MM.1S (cell line): ENCODE measurements at regions not wholly inside any gene's neighbourhood (a gene's known extent, or its start where the extent isn't known, plus 50 kb on each side); places are given as distances from the start of the nearest gene placed in this dataset.

ENCODE experiments used
- DNase-seq: peaks from one replicate; pipeline ENCODE4 v3.0.0-alpha.2; 2015
- H2AFZ ChIP-seq: fragments of 300-600 bp; sonication (generic); 2 replicates; pipeline ENCODE4 v1.6.0; 2016; ENCODE audit warnings: antibody characterized with exemption, low read length
- H3F3A ChIP-seq: fragments of 300-600 bp; sonication (generic); 2 replicates; pipeline ENCODE4 v1.6.1; 2016; ENCODE audit warnings: mild to moderate bottlenecking, antibody characterized with exemption, low read length, moderate library complexity, mixed read lengths; ENCODE audit not compliant: insufficient read depth
- H3K27ac ChIP-seq: fragments of 300-600 bp; sonication (generic); 2 replicates; pipeline ENCODE4 v1.5.1; 2016; ENCODE audit warnings: mild to moderate bottlenecking, low read length
- H3K27me3 ChIP-seq: fragments of 300-600 bp; sonication (generic); replicated peaks from 2 replicates; pipeline ENCODE4 v1.6.0; 2016; ENCODE audit warnings: low read length; ENCODE audit not compliant: insufficient read depth
- H3K36me3 ChIP-seq: fragments of 300-600 bp; sonication (generic); replicated peaks from 2 replicates; pipeline ENCODE4 v1.6.1; 2016; ENCODE audit warnings: mild to moderate bottlenecking, low read length, mixed read lengths; ENCODE audit not compliant: insufficient read depth
- H3K4me1 ChIP-seq: fragments of 300-600 bp; sonication (generic); 2 replicates; pipeline ENCODE4 v1.6.1; 2016; ENCODE audit warnings: low read length, mixed read lengths
- H3K4me2 ChIP-seq: fragments of 300-600 bp; sonication (generic); 2 replicates; pipeline ENCODE4 v1.6.0; 2016; ENCODE audit warnings: low read depth, low read length
- H3K4me3 ChIP-seq: fragments of 300-600 bp; sonication (generic); 2 replicates; pipeline ENCODE4 v1.5.1; 2016; ENCODE audit warnings: low read length, mixed read lengths
- H3K79me2 ChIP-seq: fragments of 300-600 bp; sonication (generic); 2 replicates; pipeline ENCODE4 v1.6.1; 2016; ENCODE audit warnings: mixed run types, low read length, mixed read lengths
- H3K9ac ChIP-seq: fragments of 300-600 bp; sonication (generic); 2 replicates; pipeline ENCODE4 v1.6.1; 2016; ENCODE audit warnings: low read length, mixed read lengths
- H3K9me2 ChIP-seq: fragments of 300-600 bp; sonication (generic); replicated peaks from 2 replicates; pipeline ENCODE4 v1.6.1; 2016; ENCODE audit warnings: mild to moderate bottlenecking, low read length, mixed read lengths; ENCODE audit not compliant: insufficient read depth
- H3K9me3 ChIP-seq: fragments of 300-600 bp; sonication (generic); replicated peaks from 2 replicates; pipeline ENCODE4 v1.6.1; 2016; ENCODE audit warnings: mild to moderate bottlenecking, low read length, mixed read lengths; ENCODE audit not compliant: insufficient read depth
- H4K20me1 ChIP-seq: fragments of 300-600 bp; sonication (generic); 2 replicates; pipeline ENCODE4 v1.6.1; 2016; ENCODE audit warnings: mild to moderate bottlenecking, low read length, moderate library complexity, mixed read lengths; ENCODE audit not compliant: insufficient read depth
- CTCF ChIP-seq: fragments of 300-600 bp; sonication (generic); IDR thresholded peaks from 2 replicates; pipeline ENCODE4 v1.5.1; 2016; ENCODE audit warnings: antibody characterized with exemption, low read length, mixed read lengths
- EZH2 ChIP-seq: fragments of 300-600 bp; sonication (generic); optimal IDR thresholded peaks from 2 replicates; pipeline ENCODE3; 2017; ENCODE audit warnings: low read depth, mild to moderate bottlenecking, antibody characterized with exemption, low read length, mixed read lengths
- EZH2phosphoT487 ChIP-seq: fragments of 300-600 bp; sonication (generic); IDR thresholded peaks from 2 replicates; pipeline ENCODE4 v1.6.1; 2018; ENCODE audit warnings: antibody characterized with exemption, low read length

- DNase-seq, result no peak
- Histone ChIP-seq H3K4me1 (no peaks in the 10 kb centered on the region), H3K9me3 (no peaks in the 10 kb centered on the region), H3K27me3 (no peaks in the 10 kb centered on the region), H3K4me2 (no peak overlapping the region), H3F3A (no peaks in the 10 kb centered on the region), H3K79me2 (no peaks in the 10 kb centered on the region), H3K27ac (no peak overlapping the region), H4K20me1 (no peaks in the 10 kb centered on the region), H3K4me3 (no peak overlapping the region), H3K9me2 (no peaks in the 10 kb centered on the region), H3K9ac (no peak overlapping the region), H3K36me3 (no peaks in the 10 kb centered on the region), H2AFZ (no peak overlapping the region)
- no peak for TF ChIP-seq EZH2
- no peak for TF ChIP-seq CTCF
- TF ChIP-seq EZH2phosphoT487, result no peak
Measured at GRCh38 chrX:40418813-40419195, 162.0 kb upstream of the ATP6AP2 start.

- no peak overlapping the region for H3K9ac ChIP-seq
- no peaks in the 10 kb centered on the region for H3K27me3 ChIP-seq
- no peaks in the 10 kb centered on the region for H3K4me1 ChIP-seq
- H3K79me2 ChIP-seq, result no peaks in the 10 kb centered on the region
- H4K20me1 ChIP-seq, result no peaks in the 10 kb centered on the region
- no peaks in the 10 kb centered on the region for H3F3A ChIP-seq
- DNase-seq, result no peak
- H3K9me2 ChIP-seq, result no peaks in the 10 kb centered on the region
- no peak for TF ChIP-seq EZH2
- no peak for TF ChIP-seq EZH2phosphoT487
- no peak for TF ChIP-seq CTCF
- no peaks in the 10 kb centered on the region for H3K36me3 ChIP-seq
- no peak overlapping the region for H2AFZ ChIP-seq
- H3K9me3 ChIP-seq, result no peaks in the 10 kb centered on the region
- no peak overlapping the region for H3K4me3 ChIP-seq
- H3K4me2 ChIP-seq, result no peak overlapping the region
- no peak overlapping the region for H3K27ac ChIP-seq
Measured at GRCh38 chrX:40418146-40418812, 162.5 kb upstream of the ATP6AP2 start.

- Histone ChIP-seq H3F3A (no peaks in the 10 kb centered on the region), H3K4me3 (no peak overlapping the region), H3K4me1 (no peaks in the 10 kb centered on the region), H3K79me2 (no peaks in the 10 kb centered on the region), H3K4me2 (no peak overlapping the region), H3K9me3 (no peaks in the 10 kb centered on the region), H3K36me3 (no peaks in the 10 kb centered on the region), H3K27me3 (no peaks in the 10 kb centered on the region), H3K9ac (no peak overlapping the region), H3K27ac (no peak overlapping the region), H3K9me2 (no peaks in the 10 kb centered on the region), H4K20me1 (no peaks in the 10 kb centered on the region), H2AFZ (no peak overlapping the region)
- no peak for TF ChIP-seq CTCF
- no peak for TF ChIP-seq EZH2
- TF ChIP-seq EZH2phosphoT487, result no peak
- DNase-seq, result no peak
Measured at GRCh38 chrX:40415675-40416074, 165.1 kb upstream of the ATP6AP2 start.
